ENCODE measurements at regions not wholly inside any gene's neighbourhood (a gene's known extent, or its start where the extent isn't known, plus 50 kb on each side); places are given as distances from the start of the nearest gene placed in this dataset.

GRCh38 chr16:73584157-73584556 lies 536.2 kb upstream of the ZFHX3 start:
- Mint-ChIP-seq H3K9me3 (peaks cover 2% of the 10 kb centered on the region), H3K27me3 (peaks cover 4% of the 10 kb centered on the region), H3K4me1 (ENCODE audit: low read depth) (no peaks in the 10 kb centered on the region), H3K4me3 (no peak overlapping the region), H3K27ac (no peak overlapping the region), H3K36me3 (ENCODE audit: low read depth) (no peaks in the 10 kb centered on the region)
- POLR2A ChIA-PET, result no interaction called here
- DNase-seq (no peak), ATAC-seq (no peak)
- intact Hi-C loops (cut with micrococcal nuclease), result no loop called here
- no peak for TF ChIP-seq CTCF (IDR thresholded peaks at IDR 0.05)
- CTCF ChIA-PET, result no interaction called here

- DNase-seq (no peak), ATAC-seq (no peak)
- intact Hi-C loops (cut with micrococcal nuclease), result no loop called here
- Mint-ChIP-seq H3K4me3 (no peak overlapping the region), H3K27ac (no peak overlapping the region), H3K27me3 (peaks cover 4% of the 10 kb centered on the region), H3K9me3 (no peaks in the 10 kb centered on the region), H3K4me1 (ENCODE audit: low read depth) (no peaks in the 10 kb centered on the region), H3K36me3 (ENCODE audit: low read depth) (no peaks in the 10 kb centered on the region)
- POLR2A ChIA-PET, result no interaction called here
- CTCF ChIA-PET, result no interaction called here
- no peak for TF ChIP-seq CTCF (IDR thresholded peaks at IDR 0.05)
Measured at GRCh38 chr16:73572135-73572828, 524.4 kb upstream of the ZFHX3 start.

- POLR2A ChIA-PET, result no interaction called here
- CTCF ChIA-PET, result no interaction called here
- no peak for ATAC-seq
- Mint-ChIP-seq H3K27me3 (peaks cover 6% of the 10 kb centered on the region), H3K36me3 (ENCODE audit: low read depth) (no peaks in the 10 kb centered on the region), H3K9me3 (no peaks in the 10 kb centered on the region), H3K4me3 (no peak overlapping the region), H3K4me1 (ENCODE audit: low read depth) (no peaks in the 10 kb centered on the region), H3K27ac (no peak overlapping the region)
- no peak for DNase-seq
- intact Hi-C loops (cut with micrococcal nuclease), result no loop called here
- no peak for TF ChIP-seq CTCF (IDR thresholded peaks at IDR 0.05)
Measured at GRCh38 chr16:73569266-73569980, 521.5 kb upstream of the ZFHX3 start.

- no peaks in the 10 kb centered on the region for H3K9me3 Mint-ChIP-seq
- H3K36me3 Mint-ChIP-seq (ENCODE audit: low read depth), result no peaks in the 10 kb centered on the region
- no peak for DNase-seq
- intact Hi-C loops (cut with micrococcal nuclease), result no loop called here
- no peak overlapping the region for H3K27ac Mint-ChIP-seq
- no peak for TF ChIP-seq CTCF (IDR thresholded peaks at IDR 0.05)
- peaks cover 6% of the 10 kb centered on the region for H3K27me3 Mint-ChIP-seq
- H3K4me1 Mint-ChIP-seq (ENCODE audit: low read depth), result no peaks in the 10 kb centered on the region
- H3K4me3 Mint-ChIP-seq, result no peak overlapping the region
- ChIA-PET CTCF (no interaction called here), POLR2A (no interaction called here)
- ATAC-seq, result no peak
Measured at GRCh38 chr16:73568769-73569168, 520.8 kb upstream of the ZFHX3 start.

- POLR2A ChIA-PET, result no interaction called here
- no peaks in the 10 kb centered on the region for H3K4me1 Mint-ChIP-seq (ENCODE audit: low read depth)
Measured at GRCh38 chr16:73565925-73566324, 518.0 kb upstream of the ZFHX3 start.

More at GRCh38 chr16:73565925-73566324, 518.0 kb upstream of the ZFHX3 start:
- intact Hi-C loops (cut with micrococcal nuclease), result no loop called here
- Mint-ChIP-seq H3K27me3 (peaks cover 6% of the 10 kb centered on the region), H3K27ac (no peak overlapping the region), H3K36me3 (ENCODE audit: low read depth) (no peaks in the 10 kb centered on the region), H3K4me3 (no peak overlapping the region), H3K9me3 (no peaks in the 10 kb centered on the region)
- DNase-seq (no peak), ATAC-seq (no peak)
- CTCF ChIA-PET, result interaction anchor here (1.1 kb wide), 1 partner anchor 389 kb away, joined by 3 read pairs; no protein-coding TSS in a partner anchor
- no peak for TF ChIP-seq CTCF (IDR thresholded peaks at IDR 0.05)
